ENCODE measurements at regions not wholly inside any gene's neighbourhood (a gene's known extent, or its start where the extent isn't known, plus 50 kb on each side); places are given as distances from the start of the nearest gene placed in this dataset.

GRCh38 chr13:31394506-31394905, 194.7 kb downstream of the B3GLCT start:
- TF ChIP-seq, protein P1, sequence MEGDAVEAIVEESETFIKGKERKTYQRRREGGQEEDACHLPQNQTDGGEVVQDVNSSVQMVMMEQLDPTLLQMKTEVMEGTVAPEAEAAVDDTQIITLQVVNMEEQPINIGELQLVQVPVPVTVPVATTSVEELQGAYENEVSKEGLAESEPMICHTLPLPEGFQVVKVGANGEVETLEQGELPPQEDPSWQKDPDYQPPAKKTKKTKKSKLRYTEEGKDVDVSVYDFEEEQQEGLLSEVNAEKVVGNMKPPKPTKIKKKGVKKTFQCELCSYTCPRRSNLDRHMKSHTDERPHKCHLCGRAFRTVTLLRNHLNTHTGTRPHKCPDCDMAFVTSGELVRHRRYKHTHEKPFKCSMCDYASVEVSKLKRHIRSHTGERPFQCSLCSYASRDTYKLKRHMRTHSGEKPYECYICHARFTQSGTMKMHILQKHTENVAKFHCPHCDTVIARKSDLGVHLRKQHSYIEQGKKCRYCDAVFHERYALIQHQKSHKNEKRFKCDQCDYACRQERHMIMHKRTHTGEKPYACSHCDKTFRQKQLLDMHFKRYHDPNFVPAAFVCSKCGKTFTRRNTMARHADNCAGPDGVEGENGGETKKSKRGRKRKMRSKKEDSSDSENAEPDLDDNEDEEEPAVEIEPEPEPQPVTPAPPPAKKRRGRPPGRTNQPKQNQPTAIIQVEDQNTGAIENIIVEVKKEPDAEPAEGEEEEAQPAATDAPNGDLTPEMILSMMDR (conservative IDR thresholded peaks at IDR 0.05; ENCODE audit: low read length), result no peak
- TF ChIP-seq EZH2phosphoT487 (IDR thresholded peaks at IDR 0.05; ENCODE audit: borderline replicate concordance, low read depth, low read length), result no peak
